HG03565 (cell line): ENCODE measurements at regions not wholly inside any gene's neighbourhood (a gene's known extent, or its start where the extent isn't known, plus 50 kb on each side); places are given as distances from the start of the nearest gene placed in this dataset.
"Not testable (repeated sequence)": the region's sequence is repeated elsewhere in the genome, so short reads cannot be mapped to it uniquely, and the experiment has no call there.

Experiments used
- ATAC-seq: cut with Tn5 transposase; IDR thresholded peaks from one replicate; pipeline ENCODE4 v1.9.1; 2021; ENCODE audit warnings: mild to moderate bottlenecking, moderate library complexity; ENCODE audit not compliant: unreplicated experiment

GRCh38 chr14:29982171-29982570 is 54.5 kb upstream of the PRKD1 start:
- ATAC-seq: no peak

DNA sequence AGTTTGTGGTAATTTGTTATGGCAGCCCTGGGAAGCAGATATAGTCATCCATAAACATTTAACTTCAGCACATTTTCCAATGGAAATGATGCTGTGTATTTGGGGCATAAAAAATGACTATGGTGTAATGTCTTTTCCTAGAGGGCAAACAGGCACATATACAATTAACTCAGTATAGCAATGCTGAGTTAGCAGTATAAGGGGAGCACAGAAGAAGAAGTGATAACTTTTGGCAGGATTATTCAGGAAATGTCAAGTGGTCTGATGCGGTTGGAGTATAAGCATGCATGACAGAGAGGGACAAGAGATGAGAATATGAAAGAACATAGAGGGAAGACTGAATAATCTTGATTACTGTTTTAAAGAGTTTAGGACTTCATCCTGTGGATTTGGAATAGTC is 55.3 kb upstream of the PRKD1 start:
- ATAC-seq: no peak

- ATAC-seq: not testable (repeated sequence)
Measured at GRCh38 chr14:29990344-29990857, 62.8 kb upstream of the PRKD1 start.

DNA sequence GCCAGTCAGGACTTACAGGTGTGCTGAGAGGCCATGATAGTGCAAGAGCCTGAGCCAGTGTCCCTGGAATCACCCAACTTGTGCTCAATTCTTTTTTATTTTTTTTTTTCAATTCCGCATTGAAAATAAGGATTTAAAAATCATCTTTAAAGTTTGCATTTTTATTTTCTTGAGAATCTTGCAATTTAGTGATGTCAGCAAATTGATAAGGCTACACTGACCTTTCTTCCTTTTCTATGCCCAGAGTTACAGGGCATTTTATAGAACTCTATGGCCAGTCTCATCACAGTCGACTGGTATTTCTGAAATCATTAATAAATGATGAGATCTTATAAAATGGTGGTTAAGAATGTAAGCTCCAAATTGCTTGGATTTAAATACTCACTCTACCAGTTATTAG is 63.3 kb upstream of the PRKD1 start:
- ATAC-seq: no peak

GRCh38 chr14:29993143-29993542 is 65.5 kb upstream of the PRKD1 start:
- no peak for ATAC-seq

DNA sequence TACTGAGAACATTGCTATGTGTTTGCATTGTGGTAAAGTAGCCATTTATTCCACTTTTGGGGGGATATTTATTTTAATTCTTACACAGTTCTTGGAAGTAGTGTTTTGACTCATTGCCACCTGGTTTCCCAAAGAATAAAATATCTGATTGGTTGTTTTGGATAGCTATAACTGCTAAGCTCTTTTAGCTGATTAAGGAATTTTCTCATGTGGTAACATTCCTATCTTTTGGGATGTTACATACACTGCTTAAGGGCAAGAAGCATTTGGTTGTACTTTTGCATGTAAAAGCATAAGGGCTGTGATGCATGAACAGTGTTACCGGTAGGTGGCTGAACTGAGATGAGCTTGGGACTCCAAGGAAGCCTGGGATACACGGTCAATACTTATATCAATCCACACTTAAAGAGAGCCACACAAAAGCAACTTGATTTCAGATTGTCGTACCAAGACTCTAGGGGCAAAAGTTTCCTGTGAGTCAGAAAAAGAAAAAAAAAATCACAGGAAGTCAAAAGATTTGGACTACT is 71.4 kb upstream of the PRKD1 start:
- ATAC-seq: no peak

DNA sequence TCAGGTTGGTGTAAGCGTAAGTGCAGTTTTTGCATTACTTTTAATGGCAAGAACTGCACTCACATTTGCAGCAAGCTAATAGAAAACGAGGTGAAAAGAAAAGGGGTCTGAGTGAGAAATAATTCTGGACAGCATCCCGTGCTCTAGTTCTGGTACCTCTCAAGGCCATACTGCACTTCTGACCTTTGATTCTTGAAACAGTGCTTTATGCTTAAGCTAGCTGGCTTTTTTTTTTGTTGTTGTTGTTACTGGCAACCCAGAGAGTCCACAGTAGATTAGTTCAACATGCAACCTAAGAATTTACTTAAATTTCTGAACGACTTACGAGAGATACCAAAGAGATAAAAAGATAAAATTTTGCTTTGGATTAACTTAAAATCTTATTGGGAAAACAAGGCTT is 75.2 kb upstream of the PRKD1 start:
- ATAC-seq: no peak

- peak; percentile 93 for ATAC-seq
Measured at GRCh38 chr14:30005114-30005808, 77.6 kb upstream of the PRKD1 start.

DNA sequence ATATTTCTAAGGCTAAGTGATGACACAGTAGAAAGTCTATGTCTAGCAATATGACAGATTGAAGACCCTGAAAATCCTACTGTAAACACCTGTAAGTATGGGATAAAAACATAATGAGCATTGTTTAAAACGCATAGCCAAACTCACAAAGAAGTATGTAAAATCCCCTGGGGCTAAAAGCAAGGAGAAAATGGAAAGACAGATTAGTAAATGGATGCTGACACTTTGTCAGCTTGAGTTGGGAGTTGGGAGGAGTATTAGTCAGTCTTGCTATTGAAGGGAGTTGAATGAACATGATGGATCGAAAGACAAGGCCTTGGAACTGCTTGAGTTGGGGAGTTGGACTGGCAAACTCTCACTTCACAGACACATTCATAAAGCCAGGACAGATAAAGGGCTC is 79.0 kb upstream of the PRKD1 start:
- ATAC-seq: no peak

- ATAC-seq: no peak
Measured at GRCh38 chr14:30015489-30015888, 87.8 kb upstream of the PRKD1 start.

DNA sequence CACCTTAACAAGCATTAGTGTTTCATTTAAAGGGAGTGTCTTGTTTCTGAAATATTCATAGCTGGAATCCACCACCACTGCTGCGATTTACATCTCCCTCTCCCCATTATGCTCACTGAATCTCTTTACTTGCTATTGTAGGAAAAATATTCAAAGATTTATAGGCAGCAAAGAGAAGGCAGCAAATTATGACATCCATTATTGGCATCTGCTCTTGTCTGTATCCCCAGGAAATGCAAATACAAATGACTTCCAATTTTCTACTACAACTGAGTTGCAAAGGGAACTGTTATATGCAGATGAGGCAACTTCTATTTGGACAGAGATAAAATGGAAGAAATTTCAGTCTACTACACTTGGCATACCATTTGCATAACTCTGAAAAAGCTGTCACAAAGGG is 88.4 kb upstream of the PRKD1 start:
- no peak for ATAC-seq

DNA sequence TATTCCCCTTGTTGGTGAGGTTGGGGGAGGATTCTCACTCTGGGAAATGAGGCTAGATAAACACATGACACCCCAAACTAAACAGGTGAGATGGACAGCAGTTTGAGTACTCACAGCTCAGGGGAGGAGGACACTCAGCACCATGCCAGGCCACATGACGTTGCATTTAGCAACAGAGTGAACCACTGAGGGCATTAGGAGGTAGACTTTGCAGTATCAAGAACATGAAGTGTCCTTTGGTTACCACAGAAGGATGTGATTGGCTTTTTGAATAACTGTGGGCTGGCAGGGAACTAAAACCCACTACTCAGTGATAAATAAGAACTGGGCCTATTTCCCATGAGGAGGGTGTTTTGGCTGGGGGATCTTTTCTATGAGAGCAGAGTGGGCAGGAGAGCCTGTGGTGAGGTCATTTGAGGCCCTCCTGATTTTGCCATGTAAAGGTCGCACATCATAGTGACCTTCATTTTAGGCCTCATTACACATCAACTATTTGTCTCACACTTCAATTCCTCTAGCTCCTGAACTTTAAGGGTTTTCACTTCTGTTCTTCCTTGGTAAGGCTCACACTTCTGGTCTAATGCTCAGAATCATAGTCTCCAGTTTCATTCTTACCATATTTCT is 89.8 kb upstream of the PRKD1 start:
- ATAC-seq: no peak

- no peak for ATAC-seq
Measured at GRCh38 chr14:30020271-30020670, 92.6 kb upstream of the PRKD1 start.

DNA sequence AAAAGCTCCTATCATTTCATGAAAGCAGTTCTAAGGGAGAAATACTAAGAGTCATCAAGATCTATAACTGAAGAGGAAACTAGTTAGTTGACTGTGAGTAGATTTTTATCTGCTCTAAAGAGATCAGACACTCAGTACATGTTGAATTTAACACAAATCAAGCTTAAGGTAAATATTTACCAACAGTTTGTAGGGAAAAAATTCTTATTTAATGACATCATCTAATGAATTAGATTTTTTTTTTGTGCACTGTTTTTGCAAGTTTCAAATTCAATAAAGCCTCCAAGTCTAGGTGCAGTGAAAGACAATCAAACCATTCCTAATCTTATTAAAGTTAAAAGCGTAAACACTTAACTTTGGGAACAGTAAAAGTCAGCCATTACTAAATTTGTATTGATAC is 93.0 kb upstream of the PRKD1 start:
- no peak for ATAC-seq

DNA sequence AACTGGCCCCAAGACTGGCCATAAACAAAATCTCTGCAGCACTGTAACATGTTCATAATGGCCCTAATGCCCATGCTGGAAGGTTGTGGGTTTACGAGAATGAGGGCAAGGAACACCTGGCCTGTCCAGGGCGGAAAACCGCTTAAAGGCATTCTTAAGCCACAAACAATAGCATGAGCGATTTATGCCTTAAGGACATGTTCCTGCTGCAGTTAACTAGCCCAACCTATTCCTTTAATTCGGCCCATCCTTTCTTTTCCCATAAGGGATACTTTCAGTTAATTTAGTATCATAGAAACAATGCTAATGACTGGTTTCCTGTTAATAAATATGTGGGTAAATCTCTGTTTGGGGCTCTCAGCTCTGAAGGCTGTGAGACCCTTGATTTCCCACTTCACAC is 95.7 kb upstream of the PRKD1 start:
- ATAC-seq: not testable (repeated sequence)

DNA sequence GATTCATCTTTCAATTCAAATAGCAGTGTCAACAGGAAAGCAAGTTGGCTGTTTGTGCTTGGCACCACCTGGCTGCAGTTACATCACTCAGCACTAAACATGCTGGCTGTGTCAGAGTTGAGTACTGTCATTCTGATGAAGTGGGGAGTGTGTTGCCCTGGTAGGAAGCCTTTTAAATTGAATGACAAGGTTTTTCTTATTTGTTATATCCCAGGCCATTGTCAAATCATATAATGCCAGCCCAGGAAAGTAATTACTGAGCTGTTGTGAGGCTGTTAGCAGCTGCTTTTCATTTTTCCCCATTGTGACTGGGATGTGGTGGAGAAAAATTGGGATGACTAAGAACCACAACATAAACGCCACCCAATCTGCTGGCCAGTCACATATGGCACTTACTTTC is 106.5 kb upstream of the PRKD1 start:
- no peak for ATAC-seq

- no peak for ATAC-seq
Measured at GRCh38 chr14:30035361-30035760, 107.7 kb upstream of the PRKD1 start.

- ATAC-seq: no peak
Measured at GRCh38 chr14:30045720-30046119, 118.1 kb upstream of the PRKD1 start.

GRCh38 chr14:30053103-30053502 is 125.5 kb upstream of the PRKD1 start:
- no peak for ATAC-seq

DNA sequence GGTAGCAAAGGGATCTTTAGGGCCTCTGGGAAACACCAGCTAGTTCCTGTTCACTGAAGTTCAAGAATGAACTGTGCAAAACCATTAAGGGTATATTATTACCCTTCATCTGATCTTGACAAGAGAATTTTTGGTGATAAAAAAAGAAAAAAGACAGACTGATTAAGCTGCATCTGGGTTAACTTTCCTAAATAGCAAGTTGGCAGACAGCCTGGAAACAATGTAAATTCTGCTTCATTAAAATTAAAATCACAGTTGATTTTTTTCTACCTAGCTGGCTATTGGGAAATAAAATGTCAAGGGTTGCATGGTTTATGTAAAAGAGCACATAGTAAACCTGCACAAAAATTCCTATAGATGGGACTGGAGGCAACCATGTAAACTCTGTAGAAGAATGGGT is 126.6 kb upstream of the PRKD1 start:
- no peak for ATAC-seq

DNA sequence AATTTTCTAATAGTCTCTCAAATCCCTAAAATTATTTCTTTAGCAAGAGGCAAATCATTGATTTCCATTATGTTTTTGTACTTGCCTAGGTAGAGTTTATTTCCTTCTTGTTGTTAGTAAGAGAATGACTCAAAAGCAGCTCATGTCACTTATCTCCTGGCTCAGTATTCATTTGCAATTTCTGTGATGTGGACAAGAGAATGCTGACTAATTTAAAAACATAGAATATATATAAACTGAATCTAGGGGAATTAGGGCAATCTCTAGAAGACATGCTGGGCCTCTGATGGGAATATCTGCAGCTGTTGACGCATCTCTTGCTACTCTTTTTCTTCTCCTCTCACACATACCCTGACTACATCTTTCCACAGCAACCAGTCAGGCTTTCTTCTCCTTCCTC is 130.8 kb upstream of the PRKD1 start:
- ATAC-seq: no peak

- ATAC-seq: no peak
Measured at GRCh38 chr14:30063746-30064145, 136.1 kb upstream of the PRKD1 start.
